ENCODE measurements at regions not wholly inside any gene's neighbourhood (a gene's known extent, or its start where the extent isn't known, plus 50 kb on each side); places are given as distances from the start of the nearest gene placed in this dataset.
"Not testable (repeated sequence)": the region's sequence is repeated elsewhere in the genome, so short reads cannot be mapped to it uniquely, and the experiment has no call there.

GRCh38 chr1:239107676-239108075 is 278.7 kb upstream of the CHRM3 start:
- TF ChIP-seq CTCF (conservative IDR thresholded peaks at IDR 0.05; ENCODE audit: low read depth): no peak
- CTCF ChIA-PET: interaction anchor here (0.8 kb wide), 1 partner anchor 793 kb away, joined by 4 read pairs; no protein-coding TSS in a partner anchor
- no peak overlapping the region for H3K27ac ChIP-seq
- POLR2A ChIA-PET (ENCODE audit: low non-redundant PET): no interaction called here
- no peak for DNase-seq (ENCODE audit: low spot score)

GRCh38 chr1:239106689-239107088 is 279.7 kb upstream of the CHRM3 start:
- H3K27ac ChIP-seq; POLR2A ChIA-PET (ENCODE audit: low non-redundant PET); DNase-seq (ENCODE audit: low spot score): not testable (repeated sequence)
- CTCF ChIA-PET: interaction anchor here (0.8 kb wide), 1 partner anchor 794 kb away, joined by 4 read pairs; no protein-coding TSS in a partner anchor

GRCh38 chr1:239098400-239099037 is 287.8 kb upstream of the CHRM3 start:
- no peak overlapping the region for H3K27ac ChIP-seq
- DNase-seq (ENCODE audit: low spot score): no peak
- TF ChIP-seq CTCF (conservative IDR thresholded peaks at IDR 0.05; ENCODE audit: low read depth): no peak
- ChIA-PET POLR2A (ENCODE audit: low non-redundant PET) (no interaction called here), CTCF (no interaction called here)

GRCh38 chr1:239091537-239091936 is 294.8 kb upstream of the CHRM3 start:
- H3K27ac ChIP-seq: no peak overlapping the region
- POLR2A ChIA-PET (ENCODE audit: low non-redundant PET): no interaction called here
- TF ChIP-seq CTCF (conservative IDR thresholded peaks at IDR 0.05; ENCODE audit: low read depth): no peak
- DNase-seq (ENCODE audit: low spot score): no peak
- CTCF ChIA-PET: interaction anchor here (0.6 kb wide), 1 partner anchor 1732 kb away, joined by 3 read pairs; no protein-coding TSS in a partner anchor

GRCh38 chr1:239084459-239085080 is 301.8 kb upstream of the CHRM3 start:
- POLR2A ChIA-PET (ENCODE audit: low non-redundant PET): no interaction called here
- H3K27ac ChIP-seq: no peak overlapping the region
- no peak for DNase-seq (ENCODE audit: low spot score)
- CTCF ChIA-PET: no interaction called here
- TF ChIP-seq CTCF (conservative IDR thresholded peaks at IDR 0.05; ENCODE audit: low read depth): no peak

GRCh38 chr1:239081947-239082346 is 304.4 kb upstream of the CHRM3 start:
- CTCF ChIA-PET; POLR2A ChIA-PET (ENCODE audit: low non-redundant PET); H3K27ac ChIP-seq; DNase-seq (ENCODE audit: low spot score): not testable (repeated sequence)

GRCh38 chr1:239067480-239067879 is 318.9 kb upstream of the CHRM3 start:
- TF ChIP-seq CTCF (conservative IDR thresholded peaks at IDR 0.05; ENCODE audit: low read depth): no peak
- ChIA-PET POLR2A (ENCODE audit: low non-redundant PET) (no interaction called here), CTCF (interaction anchor here (0.5 to 0.7 kb wide), 3 partner anchors 23 to 955 kb away, joined by 3 to 8 read pairs (median 3); no protein-coding TSS in a partner anchor)
- DNase-seq (ENCODE audit: low spot score): no peak
- no peak overlapping the region for H3K27ac ChIP-seq

Data from RWPE1 (cell line).